ENCODE measurements at regions not wholly inside any gene's neighbourhood (a gene's known extent, or its start where the extent isn't known, plus 50 kb on each side); places are given as distances from the start of the nearest gene placed in this dataset.

DNA sequence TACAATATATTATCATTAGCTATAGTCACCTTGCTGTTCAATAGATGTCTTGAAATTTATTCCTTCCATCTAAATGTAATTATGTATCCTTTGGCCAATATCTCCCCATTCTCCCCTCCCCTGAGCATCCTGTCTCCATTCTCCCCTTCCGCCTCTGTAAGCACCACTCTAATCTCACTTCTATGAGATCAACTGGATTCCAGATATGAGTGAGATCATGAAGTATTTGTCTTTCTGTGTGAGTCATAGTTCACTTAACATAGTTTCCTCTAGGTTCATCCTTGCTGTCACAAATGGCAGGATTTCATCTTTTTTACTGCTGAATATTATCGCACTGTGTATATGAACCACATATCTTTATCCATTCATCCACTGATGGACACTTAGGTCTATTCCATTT lies 148.8 kb upstream of the NDN start:
- WGBS, 2 donors, result 76 to 81% methylated on average over 2 of the region's 2 CpGs
- Histone ChIP-seq H3K9me3 (no peaks in the 10 kb centered on the region), H3K36me3 (no peaks in the 10 kb centered on the region), H3K4me1 (no peaks in the 10 kb centered on the region), H3K4me3 (no peak overlapping the region), H3K27me3 (peaks cover 0 to 3% (median 0%) of the 10 kb centered on the region in 4 donors), H3K27ac (no peak overlapping the region)
- TF ChIP-seq, protein P1, sequence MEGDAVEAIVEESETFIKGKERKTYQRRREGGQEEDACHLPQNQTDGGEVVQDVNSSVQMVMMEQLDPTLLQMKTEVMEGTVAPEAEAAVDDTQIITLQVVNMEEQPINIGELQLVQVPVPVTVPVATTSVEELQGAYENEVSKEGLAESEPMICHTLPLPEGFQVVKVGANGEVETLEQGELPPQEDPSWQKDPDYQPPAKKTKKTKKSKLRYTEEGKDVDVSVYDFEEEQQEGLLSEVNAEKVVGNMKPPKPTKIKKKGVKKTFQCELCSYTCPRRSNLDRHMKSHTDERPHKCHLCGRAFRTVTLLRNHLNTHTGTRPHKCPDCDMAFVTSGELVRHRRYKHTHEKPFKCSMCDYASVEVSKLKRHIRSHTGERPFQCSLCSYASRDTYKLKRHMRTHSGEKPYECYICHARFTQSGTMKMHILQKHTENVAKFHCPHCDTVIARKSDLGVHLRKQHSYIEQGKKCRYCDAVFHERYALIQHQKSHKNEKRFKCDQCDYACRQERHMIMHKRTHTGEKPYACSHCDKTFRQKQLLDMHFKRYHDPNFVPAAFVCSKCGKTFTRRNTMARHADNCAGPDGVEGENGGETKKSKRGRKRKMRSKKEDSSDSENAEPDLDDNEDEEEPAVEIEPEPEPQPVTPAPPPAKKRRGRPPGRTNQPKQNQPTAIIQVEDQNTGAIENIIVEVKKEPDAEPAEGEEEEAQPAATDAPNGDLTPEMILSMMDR (IDR thresholded peaks at IDR 0.05), result no peak
- FAIRE-seq (no peak), ATAC-seq (no peak), DNase-seq (no peak)
- intact Hi-C loops (cut with DNase I), result no loop called here

DNA sequence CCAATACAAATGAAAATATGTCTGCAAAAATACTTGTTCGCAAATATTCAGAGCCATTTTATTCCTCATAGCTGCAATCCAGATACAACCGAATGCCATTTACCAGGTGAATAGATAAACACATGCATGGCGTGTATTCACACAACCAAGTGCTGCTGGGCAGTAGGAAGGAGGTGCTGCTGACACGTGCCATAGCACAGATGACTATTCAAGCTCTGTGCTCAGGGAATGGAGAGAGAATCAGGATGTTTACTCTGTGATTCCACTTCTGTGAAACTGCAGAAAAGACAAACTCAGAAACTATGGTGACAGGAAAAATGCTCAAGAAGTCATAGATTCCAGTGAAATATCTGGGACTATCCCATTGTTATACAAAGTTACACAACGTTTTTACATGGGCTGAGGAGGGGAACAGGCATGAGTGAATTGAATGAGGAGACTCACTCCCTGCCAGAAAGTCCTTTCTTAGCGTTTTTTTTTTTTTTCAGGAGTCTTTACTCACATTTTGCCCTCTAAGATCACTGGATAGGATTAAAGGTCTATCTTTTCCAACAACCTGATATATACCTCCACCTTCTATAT lies 152.9 kb upstream of the NDN start:
- Histone ChIP-seq H3K9me3 (no peaks in the 10 kb centered on the region), H3K27ac (no peak overlapping the region), H3K4me1 (no peaks in the 10 kb centered on the region), H3K4me3 (no peak overlapping the region), H3K27me3 (peaks cover 0 to 8% (median 0%) of the 10 kb centered on the region in 4 donors), H3K36me3 (no peaks in the 10 kb centered on the region)
- DNase-seq (no peak), ATAC-seq (peak in 1 of 4 donors; percentile 30), FAIRE-seq (no peak)
- TF ChIP-seq, protein P1 (IDR thresholded peaks at IDR 0.05), result no peak
- intact Hi-C loops (cut with DNase I), result no loop called here
- WGBS, 2 donors, result 26 to 38% methylated on average over 6 of the region's 6 CpGs

DNA sequence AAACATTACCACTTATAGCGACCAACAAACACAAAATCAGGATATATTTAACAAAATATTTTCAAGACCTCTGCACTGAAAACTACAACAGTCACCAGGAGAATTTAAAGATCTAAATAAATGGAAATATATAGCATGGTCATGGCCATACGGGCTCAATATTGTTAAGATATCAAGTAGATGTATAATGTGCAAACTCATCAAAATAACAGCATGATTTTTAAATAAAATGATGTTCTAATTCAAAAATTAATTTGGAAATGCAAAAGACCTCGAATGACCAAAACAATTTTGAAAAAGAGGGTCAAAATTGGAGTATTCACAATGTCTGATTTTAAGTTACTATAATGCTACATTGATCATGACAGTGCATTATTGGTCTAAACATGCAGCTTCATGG lies 159.1 kb upstream of the NDN start:
- TF ChIP-seq, protein P1 (IDR thresholded peaks at IDR 0.05), result no peak
- intact Hi-C loops (cut with DNase I), result no loop called here

DNA sequence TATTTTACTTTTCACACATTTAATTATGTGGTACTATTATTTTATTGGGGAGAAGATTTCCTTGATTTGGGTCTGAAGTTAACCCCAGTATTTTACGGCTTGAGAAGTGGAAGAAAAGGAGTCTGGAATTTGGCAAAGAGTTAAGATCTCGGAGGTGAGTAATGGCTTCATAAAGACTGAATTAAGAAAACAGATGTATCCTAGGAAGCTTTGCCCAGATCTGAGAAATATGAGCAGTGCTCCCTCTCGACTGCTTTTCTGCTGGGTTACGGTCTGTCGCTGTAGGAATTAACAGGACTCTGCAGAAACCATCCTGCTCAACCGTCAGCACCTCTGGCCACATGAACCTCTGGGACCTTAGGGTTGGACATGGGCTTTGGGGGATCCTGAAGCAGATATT lies 163.6 kb upstream of the NDN start:
- intact Hi-C loops (cut with DNase I), result no loop called here
- WGBS, 2 donors, result 56 to 63% methylated on average over 6 of the region's 6 CpGs
- no peak for DNase-seq

More for the DNA sequence above, 159.1 kb upstream of the NDN start:
- Histone ChIP-seq H3K4me1 (no peaks in the 10 kb centered on the region), H3K27me3 (peaks cover 0 to 8% (median 0%) of the 10 kb centered on the region in 4 donors), H3K4me3 (no peak overlapping the region), H3K27ac (no peak overlapping the region), H3K36me3 (no peaks in the 10 kb centered on the region), H3K9me3 (no peaks in the 10 kb centered on the region)
- no peak for ATAC-seq
- no peak for FAIRE-seq
- DNase-seq, result no peak
- 23 to 32% methylated on average over 3 of the region's 3 CpGs for WGBS, 2 donors

DNA sequence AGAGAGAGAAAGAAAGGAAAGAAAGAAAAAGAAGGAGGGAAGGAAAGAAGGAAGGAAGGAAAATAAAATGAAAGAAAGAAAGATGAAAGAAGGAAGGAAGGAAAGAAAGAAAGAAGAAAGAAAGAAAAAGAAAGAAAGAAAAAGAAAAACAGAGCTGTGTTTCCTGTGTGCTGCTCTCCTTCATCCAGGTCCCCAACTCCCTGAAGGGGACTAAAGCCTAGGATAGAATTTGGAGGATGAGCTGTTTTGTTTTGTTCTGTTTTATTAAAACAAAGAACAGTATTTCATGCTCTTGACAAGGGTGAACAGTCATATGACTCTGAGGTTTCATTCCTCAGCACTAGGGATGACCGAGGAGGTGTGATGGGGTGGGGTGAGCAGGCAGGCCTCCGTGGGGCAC lies 164.8 kb upstream of the NDN start:
- Histone ChIP-seq H3K27ac (no peak overlapping the region), H3K9me3 (no peaks in the 10 kb centered on the region), H3K36me3 (no peaks in the 10 kb centered on the region), H3K4me3 (no peak overlapping the region), H3K4me1 (no peaks in the 10 kb centered on the region), H3K27me3 (no peaks in the 10 kb centered on the region)
- ATAC-seq (no peak), DNase-seq (no peak), FAIRE-seq (no peak)
- TF ChIP-seq, protein P1 (IDR thresholded peaks at IDR 0.05), result no peak
- WGBS, 2 donors, result 38 to 50% methylated on average over 2 of the region's 2 CpGs
- intact Hi-C loops (cut with DNase I), result no loop called here

More for the DNA sequence above, 163.6 kb upstream of the NDN start:
- H3K27ac ChIP-seq, result no peak overlapping the region
- FAIRE-seq, result no peak
- no peak overlapping the region for H3K4me3 ChIP-seq
- TF ChIP-seq, protein P1 (IDR thresholded peaks at IDR 0.05), result no peak
- no peaks in the 10 kb centered on the region for H3K36me3 ChIP-seq
- ATAC-seq, result no peak
- H3K9me3 ChIP-seq, result no peaks in the 10 kb centered on the region
- no peaks in the 10 kb centered on the region for H3K4me1 ChIP-seq
- no peaks in the 10 kb centered on the region for H3K27me3 ChIP-seq

All from pancreas (tissue), 10 donors.